ENCODE measurements at regions not wholly inside any gene's neighbourhood (a gene's known extent, or its start where the extent isn't known, plus 50 kb on each side); places are given as distances from the start of the nearest gene placed in this dataset.

GRCh38 chr2:128402911-128403670, 84.4 kb upstream of the HS6ST1 start:
- no peak for DNase-seq (ENCODE audit: low read depth)
- TF ChIP-seq, protein P1, sequence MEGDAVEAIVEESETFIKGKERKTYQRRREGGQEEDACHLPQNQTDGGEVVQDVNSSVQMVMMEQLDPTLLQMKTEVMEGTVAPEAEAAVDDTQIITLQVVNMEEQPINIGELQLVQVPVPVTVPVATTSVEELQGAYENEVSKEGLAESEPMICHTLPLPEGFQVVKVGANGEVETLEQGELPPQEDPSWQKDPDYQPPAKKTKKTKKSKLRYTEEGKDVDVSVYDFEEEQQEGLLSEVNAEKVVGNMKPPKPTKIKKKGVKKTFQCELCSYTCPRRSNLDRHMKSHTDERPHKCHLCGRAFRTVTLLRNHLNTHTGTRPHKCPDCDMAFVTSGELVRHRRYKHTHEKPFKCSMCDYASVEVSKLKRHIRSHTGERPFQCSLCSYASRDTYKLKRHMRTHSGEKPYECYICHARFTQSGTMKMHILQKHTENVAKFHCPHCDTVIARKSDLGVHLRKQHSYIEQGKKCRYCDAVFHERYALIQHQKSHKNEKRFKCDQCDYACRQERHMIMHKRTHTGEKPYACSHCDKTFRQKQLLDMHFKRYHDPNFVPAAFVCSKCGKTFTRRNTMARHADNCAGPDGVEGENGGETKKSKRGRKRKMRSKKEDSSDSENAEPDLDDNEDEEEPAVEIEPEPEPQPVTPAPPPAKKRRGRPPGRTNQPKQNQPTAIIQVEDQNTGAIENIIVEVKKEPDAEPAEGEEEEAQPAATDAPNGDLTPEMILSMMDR (IDR thresholded peaks at IDR 0.05; ENCODE audit: control insufficient read depth, extremely low read depth, insufficient read depth): no peak
- H3K4me3 ChIP-seq (ENCODE audit: low read depth, low read length): no peak overlapping the region

- DNase-seq (ENCODE audit: low read depth): no peak
- no peak overlapping the region for H3K4me3 ChIP-seq (ENCODE audit: low read depth, low read length)
- TF ChIP-seq, protein P1 (IDR thresholded peaks at IDR 0.05; ENCODE audit: control insufficient read depth, extremely low read depth, insufficient read depth): no peak
Measured at GRCh38 chr2:128403814-128404708, 85.4 kb upstream of the HS6ST1 start.

GRCh38 chr2:128404709-128405466, 86.2 kb upstream of the HS6ST1 start:
- TF ChIP-seq, protein P1 (IDR thresholded peaks at IDR 0.05; ENCODE audit: control insufficient read depth, extremely low read depth, insufficient read depth): no peak
- H3K4me3 ChIP-seq (ENCODE audit: low read depth, low read length): no peak overlapping the region
- DNase-seq (ENCODE audit: low read depth): no peak

GRCh38 chr2:128405467-128405900, 86.8 kb upstream of the HS6ST1 start:
- H3K4me3 ChIP-seq (ENCODE audit: low read depth, low read length): no peak overlapping the region
- TF ChIP-seq, protein P1 (IDR thresholded peaks at IDR 0.05; ENCODE audit: control insufficient read depth, extremely low read depth, insufficient read depth): no peak

GRCh38 chr2:128405981-128406613, 87.4 kb upstream of the HS6ST1 start:
- TF ChIP-seq, protein P1 (IDR thresholded peaks at IDR 0.05; ENCODE audit: control insufficient read depth, extremely low read depth, insufficient read depth): no peak
- DNase-seq (ENCODE audit: low read depth): no peak
- no peak overlapping the region for H3K4me3 ChIP-seq (ENCODE audit: low read depth, low read length)

More at GRCh38 chr2:128405467-128405900, 86.8 kb upstream of the HS6ST1 start:
- DNase-seq (ENCODE audit: low read depth): no peak

Data from LNCaP clone FGC (cell line).